ENCODE measurements at regions not wholly inside any gene's neighbourhood (a gene's known extent, or its start where the extent isn't known, plus 50 kb on each side); places are given as distances from the start of the nearest gene placed in this dataset.

DNA sequence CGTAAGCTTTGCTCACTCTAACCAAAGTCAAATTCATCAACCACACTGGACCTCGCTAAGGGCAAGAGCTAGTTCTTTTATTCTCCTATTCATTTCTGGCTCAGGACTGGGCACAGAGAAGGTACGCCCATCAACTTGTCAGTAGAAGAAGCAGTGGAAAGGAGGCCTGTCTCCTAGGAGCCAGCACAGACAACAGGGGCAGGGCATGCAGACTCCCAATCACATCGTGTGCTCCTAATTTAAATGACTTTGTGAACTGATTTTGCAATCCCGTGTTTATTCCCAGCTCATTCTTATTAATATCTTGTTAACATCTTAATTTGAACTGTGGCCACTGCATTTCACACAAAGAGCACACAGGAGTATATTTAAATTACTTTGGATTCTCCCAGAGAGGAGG is 161.1 kb upstream of the BCL6 start:
- no peak for DNase-seq

GRCh38 chr3:187906920-187907319 is 161.7 kb upstream of the BCL6 start:
- DNase-seq, result no peak

DNA sequence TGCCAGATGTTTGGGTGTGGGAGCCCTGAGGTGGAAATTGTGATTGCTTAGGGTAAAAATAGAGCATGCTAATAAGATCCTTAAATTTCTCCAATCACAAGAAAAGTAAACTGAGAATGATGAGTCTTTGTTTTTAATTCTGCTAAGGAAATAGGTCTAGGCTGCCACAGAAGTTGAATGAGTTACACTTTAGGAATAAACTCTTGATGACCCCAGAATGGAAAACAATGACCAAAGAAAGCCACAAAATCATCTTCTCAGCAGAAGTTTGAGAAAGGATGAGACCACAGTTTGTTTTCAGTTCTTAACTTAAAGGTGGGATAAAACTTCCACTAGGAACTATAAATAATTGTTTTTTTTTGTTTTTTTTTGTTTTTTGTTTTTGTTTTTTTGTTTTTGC is 164.6 kb upstream of the BCL6 start:
- DNase-seq, result no peak

DNA sequence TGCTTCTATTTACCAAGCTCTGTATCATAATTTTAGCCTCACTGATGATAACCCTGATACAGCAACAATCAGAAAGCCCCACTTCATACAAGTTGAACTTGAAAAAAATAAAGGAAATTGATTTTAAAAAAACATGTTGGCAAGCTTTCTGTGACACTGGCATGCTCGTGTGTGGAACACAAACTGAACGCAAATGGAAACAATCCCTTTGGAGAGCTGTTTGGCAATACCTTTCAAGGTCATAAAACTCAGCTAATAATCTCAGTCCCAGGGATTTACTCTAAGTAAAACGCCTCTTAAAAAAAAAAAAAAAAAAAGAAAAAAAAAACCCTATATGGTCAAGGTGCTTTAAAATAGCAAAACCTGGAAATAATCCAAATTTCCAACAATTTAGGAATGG is 166.7 kb upstream of the BCL6 start:
- DNase-seq, result no peak

DNA sequence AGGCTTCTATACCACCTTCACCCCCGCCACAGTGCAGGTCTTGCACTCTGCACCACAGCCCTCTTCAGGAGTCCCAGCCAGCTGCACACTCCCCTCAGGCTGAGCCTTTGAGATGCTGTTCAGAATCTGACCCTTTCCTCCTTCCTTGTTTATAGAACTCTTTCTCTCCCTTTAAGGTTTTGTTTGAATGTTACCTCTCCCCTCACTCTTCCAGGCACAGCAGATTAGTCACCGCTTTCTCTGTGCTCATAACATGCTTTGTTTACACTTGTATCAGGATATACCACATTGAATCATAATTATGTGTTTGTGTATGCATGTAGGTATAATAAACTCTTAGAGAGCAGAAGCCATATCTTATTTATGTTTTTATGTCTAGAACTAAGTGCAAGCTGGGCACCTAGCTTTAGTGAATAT is 168.4 kb upstream of the BCL6 start:
- no peak for DNase-seq

DNA sequence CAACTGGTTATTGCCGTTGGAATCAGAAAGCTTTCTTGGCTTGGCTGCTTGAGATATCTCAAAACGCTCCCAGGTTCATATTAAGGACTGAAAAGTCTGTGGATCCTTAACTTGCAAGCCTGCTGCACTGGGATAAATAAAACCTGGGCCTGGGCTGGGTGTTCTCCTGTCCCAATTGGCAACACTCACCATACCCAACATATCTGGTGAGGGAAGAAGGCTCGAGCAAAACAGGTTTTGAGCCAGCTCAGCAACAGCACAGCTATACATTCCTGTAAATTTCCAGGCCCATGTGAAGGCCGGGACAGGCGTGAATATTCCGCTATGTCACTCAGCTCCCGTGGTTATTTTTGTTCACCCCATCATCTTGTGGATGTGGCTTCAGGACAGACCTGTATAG is 169.0 kb upstream of the BCL6 start:
- no peak for DNase-seq

DNA sequence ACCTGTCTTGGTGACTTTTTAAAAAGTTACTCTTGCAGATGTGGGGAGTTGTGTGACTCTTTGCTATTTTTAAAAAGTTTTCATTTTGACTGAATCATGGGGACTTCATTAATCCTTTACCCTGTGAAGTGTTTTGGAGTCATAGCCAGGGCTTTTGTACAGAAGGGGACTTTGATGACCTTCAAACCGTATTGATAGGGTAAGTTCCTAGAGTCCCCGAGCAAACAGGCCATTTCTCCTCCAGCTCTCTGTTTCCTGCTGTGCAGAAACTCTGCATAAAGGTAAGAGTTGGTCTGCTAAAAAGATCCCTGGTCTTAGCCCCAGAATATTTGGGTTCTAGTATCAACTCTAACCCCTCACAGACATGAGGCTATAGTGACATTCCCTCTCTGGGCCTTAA is 170.8 kb upstream of the BCL6 start:
- DNase-seq, result no peak

- DNase-seq, result no peak
These were observed 172.9 kb upstream of the BCL6 start for GRCh38 chr3:187918081-187918644.

DNA sequence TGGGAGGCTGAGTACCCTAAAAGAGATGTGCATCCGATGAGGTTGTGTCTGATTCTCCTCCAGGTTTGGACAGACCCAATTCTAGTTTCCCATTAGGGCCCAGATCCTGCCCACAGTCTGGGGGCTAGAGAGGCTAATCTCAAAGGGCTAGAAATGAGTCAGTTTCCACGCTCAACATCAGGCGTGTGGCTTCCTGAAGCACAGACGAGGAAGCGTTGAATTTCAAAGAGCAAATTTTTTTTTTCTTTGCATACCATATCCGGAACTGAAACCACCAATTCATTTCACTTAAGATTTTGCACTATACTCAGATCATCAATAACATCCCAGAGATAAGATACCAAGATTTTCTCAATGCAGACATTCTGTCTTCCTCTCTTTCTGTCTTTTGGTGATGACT is 173.8 kb upstream of the BCL6 start:
- DNase-seq, result no peak

DNA sequence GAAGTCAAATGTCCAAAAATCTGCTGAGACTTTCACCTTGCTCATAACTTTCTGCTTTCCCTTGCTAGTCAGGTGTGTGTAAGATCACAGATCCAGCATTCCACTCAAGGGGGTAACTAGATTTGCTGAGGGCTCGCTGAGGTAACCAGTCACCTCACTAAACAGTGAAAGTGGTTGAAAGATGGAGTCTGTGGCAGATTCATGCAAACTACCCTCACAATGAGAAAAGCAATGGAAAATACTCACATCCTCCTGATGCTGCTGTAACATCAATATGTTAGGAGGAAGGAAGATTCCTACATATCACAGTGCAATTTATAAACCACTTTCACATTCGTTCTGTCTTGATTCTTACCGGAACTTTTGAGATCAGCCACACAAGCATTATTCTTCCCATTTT is 174.3 kb upstream of the BCL6 start:
- no peak for DNase-seq

DNA sequence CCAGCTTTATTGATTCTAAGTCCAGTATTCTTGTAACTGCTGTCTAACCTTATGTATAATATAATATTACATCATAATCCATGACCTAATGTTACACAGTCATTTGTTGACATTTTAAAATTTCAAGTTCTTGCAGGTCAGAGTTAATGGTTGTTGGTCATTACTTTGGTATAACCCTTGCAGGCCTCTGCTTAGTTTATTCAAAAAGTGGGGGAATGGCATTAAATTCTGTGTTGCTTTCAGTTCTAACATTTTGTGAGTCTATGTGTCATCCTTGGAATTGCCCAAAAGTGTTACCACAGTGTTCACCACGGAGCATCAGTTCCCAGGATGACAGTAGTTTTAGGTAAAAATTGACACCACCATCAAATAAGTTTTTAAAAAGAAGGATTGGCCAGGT is 174.8 kb upstream of the BCL6 start:
- no peak for DNase-seq

GRCh38 chr3:187920913-187921312 is 175.6 kb upstream of the BCL6 start:
- DNase-seq, result no peak

- no peak for DNase-seq
These were observed 176.3 kb upstream of the BCL6 start for GRCh38 chr3:187921391-187922074.

DNA sequence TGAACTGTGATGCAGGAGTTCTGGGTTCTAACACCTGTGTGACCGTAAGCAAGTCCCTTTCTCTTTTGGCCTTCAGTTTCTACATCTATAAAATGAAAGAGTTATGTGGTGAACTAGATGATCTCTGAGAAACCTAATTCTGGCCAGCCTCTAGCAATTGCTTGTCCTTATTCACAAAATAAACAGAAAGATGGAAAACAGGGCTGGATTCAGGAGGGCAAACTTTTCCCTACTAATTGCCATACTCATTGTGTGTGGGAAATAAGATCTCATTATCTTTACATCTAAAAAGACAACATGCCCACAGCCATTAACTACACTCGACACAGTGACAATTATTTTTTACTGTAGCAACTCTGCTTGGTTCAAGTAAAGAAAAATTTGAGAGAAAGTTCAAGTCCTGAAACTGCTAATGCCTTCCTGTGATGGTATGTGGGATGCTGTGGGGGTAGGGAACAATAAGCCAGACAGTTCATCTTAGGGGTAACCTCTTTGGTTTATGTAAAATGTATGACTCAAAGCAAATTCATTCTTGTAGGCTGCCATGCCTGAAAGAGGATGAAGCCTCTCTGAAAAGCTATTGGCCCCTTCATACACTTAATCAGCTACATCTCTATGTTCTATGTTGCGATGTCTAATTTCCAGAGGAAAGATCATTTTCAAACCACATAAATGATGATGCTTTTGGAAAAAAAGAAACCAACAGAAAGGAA is 177.6 kb upstream of the BCL6 start:
- DNase-seq, result no peak

DNA sequence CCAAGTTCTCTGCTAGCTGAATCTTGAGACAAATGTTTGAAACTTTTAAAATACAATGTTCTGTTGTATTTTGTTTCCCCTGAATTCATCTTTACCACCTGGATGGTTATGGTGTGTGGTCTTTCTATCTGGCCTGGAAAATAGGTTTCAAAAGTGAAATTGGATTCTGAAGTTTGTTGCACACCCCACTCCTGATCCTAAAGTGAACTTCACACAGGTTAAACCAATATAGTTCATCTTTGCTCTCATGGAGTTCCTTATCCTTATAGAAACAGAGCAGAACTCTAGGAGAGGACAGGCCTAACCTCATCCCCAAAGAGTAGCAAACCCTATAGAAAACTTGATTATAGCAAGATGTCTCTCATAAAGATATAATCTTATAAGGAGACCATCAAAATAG is 179.4 kb upstream of the BCL6 start:
- DNase-seq, result no peak

DNA sequence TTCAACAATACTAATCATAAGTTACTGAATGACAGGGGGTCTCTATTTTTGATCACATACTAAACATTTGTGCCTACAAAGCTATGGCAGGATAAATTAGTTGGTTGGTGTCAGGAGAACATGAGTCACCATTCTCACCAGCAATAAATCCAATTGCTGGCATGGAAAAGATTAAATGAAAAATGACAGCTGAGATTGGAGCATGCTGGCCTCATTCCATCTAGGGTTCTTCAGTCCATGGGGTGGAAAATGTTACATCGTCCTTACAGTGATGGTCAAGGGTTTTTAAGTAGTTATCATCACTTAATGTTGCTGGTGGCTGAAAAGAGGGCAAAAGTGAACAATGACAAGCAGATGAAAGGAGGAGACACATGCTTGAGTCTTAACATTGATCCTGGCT is 180.1 kb upstream of the BCL6 start:
- DNase-seq, result no peak

- DNase-seq, result no peak
These were observed 181.4 kb upstream of the BCL6 start for GRCh38 chr3:187926620-187927019.

GRCh38 chr3:187927565-187927964 is 182.3 kb upstream of the BCL6 start:
- no peak for DNase-seq

GRCh38 chr3:187929112-187929816 is 184.0 kb upstream of the BCL6 start:
- DNase-seq, result no peak

DNA sequence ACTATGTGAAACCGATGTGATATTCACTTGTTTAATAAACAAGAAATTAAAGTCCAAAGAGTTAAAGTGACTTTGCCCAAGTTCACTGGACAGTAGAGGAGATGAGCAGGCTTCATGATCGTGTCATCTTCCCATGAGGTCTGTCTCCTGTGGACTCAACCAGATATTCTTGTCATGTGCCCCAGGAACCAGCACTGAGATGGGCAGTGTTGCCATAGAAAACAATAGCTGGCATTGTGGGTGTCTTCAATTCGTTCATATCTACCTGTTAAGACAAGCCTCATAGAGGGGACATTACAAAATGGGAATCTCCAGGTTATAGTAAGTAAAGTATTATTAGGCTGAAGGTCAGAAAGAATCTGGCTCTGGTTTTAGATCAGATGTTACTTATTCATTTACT is 184.8 kb upstream of the BCL6 start:
- no peak for DNase-seq

DNA sequence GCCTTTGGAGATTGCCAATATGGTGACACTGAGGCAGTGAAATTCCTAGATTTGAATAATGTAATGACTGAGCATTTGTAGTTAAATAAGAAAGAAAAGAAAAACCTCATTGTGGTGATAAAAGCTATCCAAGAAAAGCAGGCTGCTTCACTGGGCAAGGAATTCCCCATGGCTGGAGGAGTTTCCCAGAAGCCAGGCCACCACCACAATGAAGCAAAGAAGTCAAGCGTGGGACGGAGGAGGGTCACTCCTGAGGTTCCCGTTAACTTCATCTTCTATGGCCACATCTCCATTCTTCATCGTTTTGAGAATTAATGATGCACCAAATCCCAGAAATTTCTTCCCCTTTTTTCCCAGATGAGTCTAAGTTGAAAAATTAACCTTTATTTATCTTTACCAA is 185.8 kb upstream of the BCL6 start:
- DNase-seq, result no peak

DNA sequence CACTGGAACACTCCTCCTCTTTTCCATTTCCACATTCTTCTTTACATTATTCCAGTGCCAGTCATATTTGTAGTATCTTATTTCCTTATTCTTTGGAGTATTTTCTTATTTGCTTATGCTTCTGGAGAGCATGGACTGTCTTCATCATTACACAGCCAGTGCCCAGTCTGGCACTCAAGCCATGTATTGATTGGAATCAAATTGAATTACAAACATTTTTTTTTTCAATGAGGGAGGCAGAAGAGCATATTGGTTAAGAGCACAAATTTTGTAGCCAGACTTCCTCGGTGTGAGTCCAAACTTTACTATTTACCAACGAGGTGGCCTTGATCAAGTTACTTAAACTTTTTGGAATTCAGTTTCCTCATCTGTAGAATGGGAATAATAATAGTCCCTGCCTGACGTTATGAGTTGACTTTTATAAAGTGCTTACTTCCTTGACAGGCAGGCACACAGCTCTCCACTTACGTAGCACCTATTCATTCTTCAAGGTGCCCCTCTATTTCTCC is 186.6 kb upstream of the BCL6 start:
- DNase-seq, result no peak

DNA sequence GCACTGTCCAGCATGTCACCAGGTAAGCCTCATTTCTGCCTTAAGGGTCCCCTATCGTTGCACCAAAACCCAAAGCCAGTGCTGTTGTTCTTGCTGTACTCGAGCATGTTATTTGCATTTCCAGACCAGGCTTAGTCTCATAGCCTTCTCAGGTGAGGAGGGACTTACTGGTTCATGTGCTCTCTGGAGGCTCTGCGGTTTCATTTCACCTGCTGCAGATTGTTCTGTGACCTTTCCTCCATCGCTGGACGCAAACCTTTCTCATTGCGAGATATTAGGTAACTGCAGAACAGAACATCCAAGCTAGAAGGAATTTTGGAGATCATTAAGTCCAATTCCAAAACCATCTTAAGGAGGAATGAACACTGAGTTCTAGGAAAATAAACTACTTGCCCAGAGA is 187.3 kb upstream of the BCL6 start:
- no peak for DNase-seq

DNA sequence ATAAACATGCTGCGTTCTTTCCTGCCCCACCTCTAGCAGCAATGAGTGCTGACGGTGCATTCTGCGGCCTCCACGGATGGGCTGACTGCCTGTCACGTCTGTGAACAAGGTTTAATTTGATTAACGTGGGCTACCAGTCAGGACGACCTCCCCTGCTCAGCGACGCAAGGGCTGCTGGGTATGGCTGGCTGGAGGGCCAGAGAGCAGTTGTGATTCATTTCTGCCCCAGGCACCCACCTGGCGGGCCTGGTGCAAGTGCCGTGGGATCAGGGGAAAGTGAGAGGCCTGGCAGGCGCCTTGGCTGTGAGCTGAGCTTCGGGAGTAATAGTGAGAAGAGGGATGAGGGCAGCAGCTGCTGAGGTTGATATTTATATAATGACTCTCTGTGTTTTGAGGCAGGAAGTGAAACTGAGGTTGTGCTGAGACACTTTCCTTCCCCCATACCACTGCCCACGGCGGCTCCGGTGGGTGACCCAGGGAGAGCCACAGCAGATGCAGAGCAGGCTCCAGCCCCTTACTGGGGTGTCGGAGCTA is 190.4 kb upstream of the BCL6 start:
- no peak for DNase-seq

Data from NCI-H2107 (cell line).